Keratinocyte (primary cell): ENCODE measurements at regions not wholly inside any gene's neighbourhood (a gene's known extent, or its start where the extent isn't known, plus 50 kb on each side); places are given as distances from the start of the nearest gene placed in this dataset.
"Not testable (repeated sequence)": the region's sequence is repeated elsewhere in the genome, so short reads cannot be mapped to it uniquely, and the experiment has no call there.

Source experiments
- DNase-seq: peaks from one replicate; pipeline ENCODE4 v3.0.0-alpha.2; 2011; ENCODE audit warnings: low read depth, missing footprints, low spot score
- FAIRE-seq: peaks from 2 replicates; lab custom pipeline; 2011; peaks lifted over from hg19 to GRCh38; lab: Jason Lieb, UNC
- H2AFZ ChIP-seq: 2 replicates; pipeline ENCODE4 v1.6.0; 2012; ENCODE audit warnings: low read length, control low read depth, inconsistent platforms; ENCODE audit not compliant: control insufficient read depth
- H3K27ac ChIP-seq: 2 replicates; pipeline ENCODE4 v1.5.1; 2011; ENCODE audit warnings: low read length; ENCODE audit not compliant: control insufficient read depth, insufficient read depth
- H3K27me3 ChIP-seq: 3 replicates; pipeline ENCODE4 v1.6.0; 2011; ENCODE audit warnings: low read length; ENCODE audit not compliant: control insufficient read depth, insufficient read depth; ENCODE audit errors: extremely low read depth
- H3K36me3 ChIP-seq, 2 experiments: 2 replicates in 1 of 2; 3 replicates in 1 of 2; pipeline ENCODE4 v1.5.1; 2011; ENCODE audit warnings: low read length in 2 of 2, mild to moderate bottlenecking in 1 of 2; ENCODE audit not compliant: control insufficient read depth in 2 of 2, insufficient read depth in 2 of 2; ENCODE audit errors: extremely low read depth in 1 of 2
- H3K4me1 ChIP-seq: 3 replicates; pipeline ENCODE4 v1.5.1; 2011; ENCODE audit warnings: low read length; ENCODE audit not compliant: control insufficient read depth, insufficient read depth; ENCODE audit errors: extremely low read depth
- H3K4me2 ChIP-seq: 3 replicates; pipeline ENCODE4 v1.6.0; 2011; ENCODE audit warnings: low read depth, low read length; ENCODE audit not compliant: control insufficient read depth, insufficient read depth; ENCODE audit errors: extremely low read depth
- H3K4me3 ChIP-seq, 3 experiments: fragments of 200-600 bp in 1 of 3; sonication (generic) in 1 of 3; 2 replicates in 2 of 3; 3 replicates in 1 of 3; pipeline ENCODE4 v1.5.1; 2011 to 2016; ENCODE audit warnings: low read length in 3 of 3, mild to moderate bottlenecking in 3 of 3, control low read depth in 2 of 3, inconsistent platforms in 1 of 3, low read depth in 1 of 3, mixed read lengths in 1 of 3, mixed run types in 1 of 3, moderate library complexity in 1 of 3; ENCODE audit not compliant: control insufficient read depth in 2 of 3, insufficient read depth in 2 of 3; ENCODE audit errors: extremely low read depth in 1 of 3
- H3K79me2 ChIP-seq: 2 replicates; pipeline ENCODE4 v1.6.0; 2012; ENCODE audit warnings: low read length; ENCODE audit not compliant: control insufficient read depth, insufficient read depth
- H3K9ac ChIP-seq: 3 replicates; pipeline ENCODE4 v1.6.0; 2011; ENCODE audit warnings: low read length; ENCODE audit not compliant: control insufficient read depth, insufficient read depth; ENCODE audit errors: extremely low read depth
- H3K9me1 ChIP-seq: 3 replicates; pipeline ENCODE4 v1.6.0; 2011; ENCODE audit warnings: low read length; ENCODE audit not compliant: control insufficient read depth, insufficient read depth; ENCODE audit errors: extremely low read depth
- H3K9me3 ChIP-seq: 2 replicates; pipeline ENCODE4 v1.5.1; 2012; ENCODE audit warnings: low read depth, low read length; ENCODE audit not compliant: control insufficient read depth
- H4K20me1 ChIP-seq: 3 replicates; pipeline ENCODE4 v1.6.0; 2011; ENCODE audit warnings: low read length; ENCODE audit not compliant: control insufficient read depth, insufficient read depth; ENCODE audit errors: extremely low read depth
- CTCF ChIP-seq, 3 experiments: IDR thresholded peaks in 1 of 3; conservative IDR thresholded peaks in 1 of 3; optimal IDR thresholded peaks in 1 of 3; 2 replicates in 2 of 3; 3 replicates in 1 of 3; pipeline versions ENCODE3 to v1.5.1; 2011; ENCODE audit warnings: low read length in 3 of 3, mild to moderate bottlenecking in 3 of 3, moderate library complexity in 2 of 3, control low read depth in 1 of 3, inconsistent platforms in 1 of 3; ENCODE audit not compliant: insufficient read depth in 2 of 3; ENCODE audit errors: extremely low read depth in 1 of 3
- EZH2 ChIP-seq: IDR thresholded peaks from one replicate; pipeline ENCODE4 v1.6.1; 2012; ENCODE audit warnings: inconsistent platforms, mild to moderate bottlenecking, low read length, moderate library complexity
- dilution Hi-C: fragments of 300-500 bp; cut with MboI; formaldehyde crosslinking; loops from one replicate; pipeline ENCODE4 v1.7.0; 2020; ENCODE audit warnings: low sequenced_read_pairs; ENCODE audit not compliant: extremely low pct_ligation_motif_present

GRCh38 chr1:56249234-56249633 is 330.1 kb downstream of the PLPP3 start:
- Histone ChIP-seq H3K4me1 (no peaks in the 10 kb centered on the region), H3K9me1 (no peaks in the 10 kb centered on the region), H3K9ac (no peak overlapping the region), H3K4me2 (no peak overlapping the region), H3K27ac (no peak overlapping the region), H3K36me3 (no peaks in the 10 kb centered on the region), H3K4me3 (no peak overlapping the region), H3K79me2 (no peaks in the 10 kb centered on the region), H3K9me3 (no peaks in the 10 kb centered on the region), H4K20me1 (no peaks in the 10 kb centered on the region), H2AFZ (no peak overlapping the region), H3K27me3 (no peaks in the 10 kb centered on the region)
- TF ChIP-seq EZH2, result no peak
- TF ChIP-seq CTCF (optimal IDR thresholded peaks at IDR 0.05 in 1 of 3, IDR thresholded peaks at IDR 0.05 in 1 of 3, conservative IDR thresholded peaks at IDR 0.05 in 1 of 3; ENCODE audit: extremely low read depth in 1 of 3, insufficient read depth in 2 of 3, low read length in 3 of 3), result no peak
- FAIRE-seq, result no peak
- dilution Hi-C loops, result no loop called here
- no peak for DNase-seq

- H3K9me1 ChIP-seq, result no peaks in the 10 kb centered on the region
- no peak overlapping the region for H3K4me3 ChIP-seq
- no peaks in the 10 kb centered on the region for H3K79me2 ChIP-seq
- no peaks in the 10 kb centered on the region for H3K36me3 ChIP-seq
- TF ChIP-seq CTCF (optimal IDR thresholded peaks at IDR 0.05 in 1 of 3, IDR thresholded peaks at IDR 0.05 in 1 of 3, conservative IDR thresholded peaks at IDR 0.05 in 1 of 3; ENCODE audit: extremely low read depth in 1 of 3, insufficient read depth in 2 of 3, low read length in 3 of 3) (no peak), EZH2 (no peak)
- H3K4me1 ChIP-seq, result no peaks in the 10 kb centered on the region
- H3K27ac ChIP-seq, result no peak overlapping the region
- dilution Hi-C loops, result no loop called here
- no peaks in the 10 kb centered on the region for H3K9me3 ChIP-seq
- H3K4me2 ChIP-seq, result no peak overlapping the region
- no peaks in the 10 kb centered on the region for H3K27me3 ChIP-seq
- no peaks in the 10 kb centered on the region for H4K20me1 ChIP-seq
- H3K9ac ChIP-seq, result no peak overlapping the region
- DNase-seq (no peak), FAIRE-seq (no peak)
- H2AFZ ChIP-seq, result no peak overlapping the region
Measured at GRCh38 chr1:56248138-56248537, 331.2 kb downstream of the PLPP3 start.

GRCh38 chr1:56246726-56247125 is 332.6 kb downstream of the PLPP3 start:
- H3K4me1 ChIP-seq, H3K79me2 ChIP-seq, H3K4me3 ChIP-seq, H3K4me2 ChIP-seq, H3K27me3 ChIP-seq, FAIRE-seq, H2AFZ ChIP-seq, H3K36me3 ChIP-seq, H3K27ac ChIP-seq, DNase-seq, H3K9me3 ChIP-seq, H3K9me1 ChIP-seq, dilution Hi-C loops, H4K20me1 ChIP-seq, H3K9ac ChIP-seq: not testable (repeated sequence)
